HCT116 (cell line): ENCODE measurements at regions not wholly inside any gene's neighbourhood (a gene's known extent, or its start where the extent isn't known, plus 50 kb on each side); places are given as distances from the start of the nearest gene placed in this dataset.

Experiments used
- ATAC-seq: fragments of 200-7000 bp; cut with Tn5 transposase; 2 replicates; pipeline ENCODE4 v1.9.1; 2020; ENCODE audit warnings: mild to moderate bottlenecking, moderate library complexity
- BruUV-seq: library from RNA; stranded (reverse); fragments of 400-500 nt; replicated peaks from 2 replicates; lab custom pipeline; 2021; lab: Mats Ljungman, UMichigan
- CTCF ChIA-PET: fragments of 300-600 bp; sonication (Branson Sonifier 250); formaldehyde crosslinking; loops from one replicate; lab custom pipeline; 2021; ENCODE audit warnings: antibody characterized with exemption; lab: Charles Lee
- POLR2A ChIA-PET: fragments of 300-600, 350-600 bp; sonication (Branson Sonifier 250); formaldehyde crosslinking; loops from one replicate; lab custom pipeline; 2021; ENCODE audit warnings: antibody characterized with exemption; lab: Charles Lee
- RAD21 ChIA-PET, 2 experiments: fragments of 300-600 bp; sonication (Branson Sonifier 250); formaldehyde crosslinking; loops; one replicate each; lab custom pipeline; 2023; ENCODE audit warnings: low total read pairs in 2 of 2; ENCODE audit not compliant: uncharacterized antibody in 2 of 2, unreplicated experiment in 2 of 2, low non-redundant PET in 1 of 2; lab: Charles Lee
- DNase-seq: peaks from one replicate; pipeline ENCODE4 v3.0.0-alpha.2; 2010; ENCODE audit warnings: low read depth, low spot score
- H2AFZ ChIP-seq: fragments of 200-600 bp; shearing (Covaris generic), sonication (generic); 2 replicates; pipeline ENCODE4 v1.6.1; 2017; ENCODE audit warnings: low read depth, mixed run types, mixed read lengths, antibody characterized with exemption, low read length; ENCODE audit not compliant: poor library complexity, severe bottlenecking
- H3K27ac ChIP-seq: 2 replicates; pipeline ENCODE4 v1.5.1; 2012; ENCODE audit warnings: low read depth, low read length
- H3K27me3 ChIP-seq: fragments of 200-600 bp; sonication (generic); 2 replicates; pipeline ENCODE4 v1.6.1; 2016; ENCODE audit warnings: mixed run types, low read length, mixed read lengths; ENCODE audit not compliant: insufficient read depth
- H3K36me3 ChIP-seq, 2 experiments: fragments of 200-500 bp in 1 of 2; fragments of 200-600 bp in 1 of 2; sonication (Bioruptor generic) in 1 of 2; sonication (generic) in 1 of 2; 2 replicates each; pipeline versions ENCODE4 v1.5.1 to v1.6.1; 2014 to 2016; ENCODE audit warnings: low read length in 2 of 2, inconsistent platforms in 1 of 2, mixed read lengths in 1 of 2, mixed run types in 1 of 2; ENCODE audit not compliant: insufficient read depth in 2 of 2, control insufficient read depth in 1 of 2
- H3K4me1 ChIP-seq, 2 experiments: fragments of 200-600 bp in 1 of 2; sonication (generic) in 1 of 2; 2 replicates each; pipeline versions ENCODE4 v1.5.1 to v1.6.1; 2012 to 2017; ENCODE audit warnings: low read length in 2 of 2, inconsistent platforms in 1 of 2, mild to moderate bottlenecking in 1 of 2, mixed read lengths in 1 of 2, mixed run types in 1 of 2, moderate library complexity in 1 of 2; ENCODE audit not compliant: insufficient read depth in 2 of 2, control insufficient read depth in 1 of 2
- H3K4me2 ChIP-seq: fragments of 200-600 bp; sonication (generic); 2 replicates; pipeline ENCODE4 v1.6.1; 2017; ENCODE audit warnings: mixed run types, low read length, mixed read lengths
- H3K4me3 ChIP-seq, 2 experiments: fragments of 200-600 bp in 1 of 2; sonication (generic) in 1 of 2; replicated peaks in 1 of 2; 2 replicates each; pipeline ENCODE4 v1.5.1; 2011 to 2016; ENCODE audit warnings: low read length in 2 of 2, control low read depth in 1 of 2, low read depth in 1 of 2, mild to moderate bottlenecking in 1 of 2, mixed read lengths in 1 of 2, mixed run types in 1 of 2
- H3K79me2 ChIP-seq: fragments of 200-600 bp; sonication (generic); 2 replicates; pipeline ENCODE4 v1.6.1; 2017; ENCODE audit warnings: mild to moderate bottlenecking, mixed run types, low read length, moderate library complexity, mixed read lengths; ENCODE audit not compliant: insufficient read depth
- H3K9ac ChIP-seq: fragments of 200-600 bp; sonication (generic); 2 replicates; pipeline ENCODE4 v1.6.1; 2016; ENCODE audit warnings: low read length, mixed read lengths
- H3K9me2 ChIP-seq: fragments of 200-600 bp; sonication (generic), shearing (Covaris generic); 2 replicates; pipeline ENCODE4 v1.6.1; 2017; ENCODE audit warnings: mixed run types, mild to moderate bottlenecking, moderate library complexity; ENCODE audit not compliant: insufficient read depth
- H3K9me3 ChIP-seq, 2 experiments: fragments of 200-500 bp in 1 of 2; fragments of 200-600 bp in 1 of 2; sonication (Bioruptor generic) in 1 of 2; sonication (generic) in 1 of 2; 2 replicates each; pipeline ENCODE4 v1.6.1; 2014 to 2017; ENCODE audit warnings: low read length in 2 of 2, mixed read lengths in 2 of 2, inconsistent platforms in 1 of 2, low read depth in 1 of 2, mild to moderate bottlenecking in 1 of 2, mixed run types in 1 of 2, moderate library complexity in 1 of 2; ENCODE audit not compliant: control insufficient read depth in 1 of 2, insufficient read depth in 1 of 2
- H4K20me1 ChIP-seq: fragments of 200-600 bp; sonication (generic), shearing (Covaris generic); 2 replicates; pipeline ENCODE4 v1.6.1; 2017; ENCODE audit warnings: mixed run types, mild to moderate bottlenecking, moderate library complexity; ENCODE audit not compliant: insufficient read depth
- ATF3 ChIP-seq: IDR thresholded peaks from 2 replicates; pipeline ENCODE4 v1.6.1; 2012
- CEBPB ChIP-seq: IDR thresholded peaks from 2 replicates; pipeline ENCODE4 v1.6.1; 2012; ENCODE audit warnings: low read depth
- CTCF ChIP-seq, 3 experiments: fragments of 200-600 bp in 1 of 3; sonication (generic) in 1 of 3; IDR thresholded peaks in 2 of 3; conservative IDR thresholded peaks in 1 of 3; 2 replicates each; pipeline ENCODE4 v1.5.1; 2012 to 2017; ENCODE audit warnings: low read depth in 2 of 3, low read length in 2 of 3, antibody characterized with exemption in 1 of 3, borderline replicate concordance in 1 of 3, control low read depth in 1 of 3, mild to moderate bottlenecking in 1 of 3, mixed read lengths in 1 of 3, mixed run types in 1 of 3, moderate library complexity in 1 of 3; ENCODE audit not compliant: insufficient read depth in 1 of 3
- EGR1 ChIP-seq: IDR thresholded peaks from 2 replicates; pipeline ENCODE4 v1.6.1; 2012; ENCODE audit warnings: low read depth
- EZH2 ChIP-seq: fragments of 200-600 bp; sonication (generic); IDR thresholded peaks from 2 replicates; pipeline ENCODE4 v1.6.1; 2017; ENCODE audit warnings: antibody characterized with exemption, mixed run types
- FOSL1 ChIP-seq: IDR thresholded peaks from 2 replicates; pipeline ENCODE4 v1.6.1; 2012; ENCODE audit warnings: low read depth
- POLR2A ChIP-seq: IDR thresholded peaks from 2 replicates; pipeline ENCODE4 v1.7.0; 2011; ENCODE audit warnings: borderline replicate concordance; ENCODE audit not compliant: insufficient read depth, insufficient read length; ENCODE audit errors: extremely low read depth
- POLR2AphosphoS5 ChIP-seq: IDR thresholded peaks from 2 replicates; pipeline ENCODE4 v1.6.1; 2011; ENCODE audit warnings: mild to moderate bottlenecking, low read depth, low read length, moderate library complexity
- SRF ChIP-seq: IDR thresholded peaks from 2 replicates; pipeline ENCODE4 v1.6.1; 2012; ENCODE audit warnings: low read depth
- ZBTB33 ChIP-seq: IDR thresholded peaks from 2 replicates; pipeline ENCODE4 v1.6.1; 2011; ENCODE audit warnings: mild to moderate bottlenecking, low read length, moderate library complexity; ENCODE audit not compliant: insufficient replicate concordance; ENCODE audit errors: extremely low read depth
- intact Hi-C: fragments of 100-400 bp; cut with micrococcal nuclease; formaldehyde crosslinking; loops from 2 replicates; pipeline ENCODE4 v1.10.0; 2022

- H3K4me1 ChIP-seq = no peaks in the 10 kb centered on the region
- POLR2A ChIA-PET = no interaction called here
- CTCF ChIA-PET = no interaction called here
- intact Hi-C loops = no loop called here
- H3K27me3 ChIP-seq = no peaks in the 10 kb centered on the region
- ATAC-seq = no peak
- no peak overlapping the region for H3K4me2 ChIP-seq
- H3K79me2 ChIP-seq = no peaks in the 10 kb centered on the region
- no peak overlapping the region for H3K27ac ChIP-seq
- no peak overlapping the region for H2AFZ ChIP-seq
- no peak overlapping the region for H3K9ac ChIP-seq
- no peaks in the 10 kb centered on the region for H3K9me2 ChIP-seq
- no TSS peak for BruUV-seq
- TF ChIP-seq CEBPB (no peak), CTCF (IDR thresholded peaks at IDR 0.05 in 2 of 3, conservative IDR thresholded peaks at IDR 0.05 in 1 of 3; ENCODE audit: borderline replicate concordance in 1 of 3, insufficient read depth in 1 of 3, low read depth in 2 of 3, low read length in 2 of 3) (no peak)
- no peaks in the 10 kb centered on the region for H3K9me3 ChIP-seq
- RAD21 ChIA-PET = no interaction called here
- H4K20me1 ChIP-seq = no peaks in the 10 kb centered on the region
- H3K36me3 ChIP-seq = no peaks in the 10 kb centered on the region
- no peak overlapping the region for H3K4me3 ChIP-seq
- DNase-seq = no peak
Measured at GRCh38 chr3:166279636-166280035, 442.4 kb upstream of the BCHE start.

GRCh38 chr3:166275024-166275390 is 437.8 kb upstream of the BCHE start:
- no peaks in the 10 kb centered on the region for H3K9me2 ChIP-seq
- POLR2A ChIA-PET = no interaction called here
- CTCF ChIA-PET = no interaction called here

More at GRCh38 chr3:166275024-166275390, 437.8 kb upstream of the BCHE start:
- Histone ChIP-seq H4K20me1 (no peaks in the 10 kb centered on the region), H3K27me3 (no peaks in the 10 kb centered on the region), H3K4me3 (no peak overlapping the region), H3K9me3 (no peaks in the 10 kb centered on the region), H3K9ac (no peak overlapping the region), H3K4me1 (no peaks in the 10 kb centered on the region)
- intact Hi-C loops = no loop called here
- BruUV-seq = no TSS peak
- TF ChIP-seq EZH2 (no peak), EGR1 (no peak), ZBTB33 (no peak), POLR2AphosphoS5 (no peak), FOSL1 (no peak), POLR2A (no peak), ATF3 (no peak), SRF (no peak)
- TF ChIP-seq, all 23 proteins: peak for 0
- RAD21 ChIA-PET = no interaction called here
- H3K27ac ChIP-seq = no peak overlapping the region
- H3K36me3 ChIP-seq = no peaks in the 10 kb centered on the region
- DNase-seq (no peak), ATAC-seq (no peak)
- no peaks in the 10 kb centered on the region for H3K79me2 ChIP-seq
- H3K4me2 ChIP-seq = no peak overlapping the region
- no peak overlapping the region for H2AFZ ChIP-seq
